ENCODE measurements at regions not wholly inside any gene's neighbourhood (a gene's known extent, or its start where the extent isn't known, plus 50 kb on each side); places are given as distances from the start of the nearest gene placed in this dataset.

DNA sequence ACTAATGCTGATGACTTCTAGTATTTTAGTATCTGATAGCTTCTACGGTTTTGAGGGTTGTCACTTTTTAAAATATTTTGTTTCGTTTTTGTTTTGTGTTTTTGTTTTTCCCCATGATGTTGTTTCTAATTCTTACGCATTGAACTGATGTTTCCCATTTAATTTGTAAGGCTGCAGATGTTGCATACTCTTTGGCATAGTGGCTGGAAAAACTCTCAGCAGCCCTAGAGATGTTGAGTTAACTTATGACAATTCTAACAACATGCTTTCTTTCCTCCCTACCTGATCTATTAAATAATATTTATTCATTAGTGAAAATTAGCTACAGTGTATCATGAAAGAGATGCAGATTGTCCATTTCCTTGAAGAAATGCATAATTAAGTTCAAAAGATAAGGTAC lies 559.3 kb upstream of the GRM7 start:
- Histone ChIP-seq H3K9ac (ENCODE audit: extremely low read depth, low read length, poor library complexity, severe bottlenecking) (no peak overlapping the region), H3K27me3 (ENCODE audit: control insufficient read depth, insufficient read depth, low read length, poor library complexity, severe bottlenecking) (no peaks in the 10 kb centered on the region), H3K36me3 (ENCODE audit: control insufficient read depth, insufficient read depth, low read length) (no peaks in the 10 kb centered on the region), H3K27ac (ENCODE audit: low read depth, low read length) (no peak overlapping the region), H3K9me3 (ENCODE audit: control insufficient read depth, low read length) (peaks cover 28% of the 10 kb centered on the region), H3K4me3 (ENCODE audit: low read length) (no peak overlapping the region), H3K4me1 (ENCODE audit: control insufficient read depth, insufficient read depth, low read length) (no peaks in the 10 kb centered on the region)
- TF ChIP-seq, protein P1, sequence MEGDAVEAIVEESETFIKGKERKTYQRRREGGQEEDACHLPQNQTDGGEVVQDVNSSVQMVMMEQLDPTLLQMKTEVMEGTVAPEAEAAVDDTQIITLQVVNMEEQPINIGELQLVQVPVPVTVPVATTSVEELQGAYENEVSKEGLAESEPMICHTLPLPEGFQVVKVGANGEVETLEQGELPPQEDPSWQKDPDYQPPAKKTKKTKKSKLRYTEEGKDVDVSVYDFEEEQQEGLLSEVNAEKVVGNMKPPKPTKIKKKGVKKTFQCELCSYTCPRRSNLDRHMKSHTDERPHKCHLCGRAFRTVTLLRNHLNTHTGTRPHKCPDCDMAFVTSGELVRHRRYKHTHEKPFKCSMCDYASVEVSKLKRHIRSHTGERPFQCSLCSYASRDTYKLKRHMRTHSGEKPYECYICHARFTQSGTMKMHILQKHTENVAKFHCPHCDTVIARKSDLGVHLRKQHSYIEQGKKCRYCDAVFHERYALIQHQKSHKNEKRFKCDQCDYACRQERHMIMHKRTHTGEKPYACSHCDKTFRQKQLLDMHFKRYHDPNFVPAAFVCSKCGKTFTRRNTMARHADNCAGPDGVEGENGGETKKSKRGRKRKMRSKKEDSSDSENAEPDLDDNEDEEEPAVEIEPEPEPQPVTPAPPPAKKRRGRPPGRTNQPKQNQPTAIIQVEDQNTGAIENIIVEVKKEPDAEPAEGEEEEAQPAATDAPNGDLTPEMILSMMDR (conservative IDR thresholded peaks at IDR 0.05), result no peak
- DNase-seq, result no peak
- Mint-ChIP-seq H3K9me3 (peaks cover 15% of the 10 kb centered on the region), H3K4me3 (no peak overlapping the region), H3K36me3 (ENCODE audit: low read depth) (peaks cover 3% of the 10 kb centered on the region), H3K4me1 (no peaks in the 10 kb centered on the region), H3K27me3 (ENCODE audit: insufficient read depth) (no peaks in the 10 kb centered on the region), H3K27ac (no peak overlapping the region)
- WGBS, 2 experiments (ENCODE audit: insufficient coverage in 1 of 2, insufficient read length in 1 of 2), result 87 to 100% methylated on average over 1 to 3 of the region's 3 CpGs

DNA sequence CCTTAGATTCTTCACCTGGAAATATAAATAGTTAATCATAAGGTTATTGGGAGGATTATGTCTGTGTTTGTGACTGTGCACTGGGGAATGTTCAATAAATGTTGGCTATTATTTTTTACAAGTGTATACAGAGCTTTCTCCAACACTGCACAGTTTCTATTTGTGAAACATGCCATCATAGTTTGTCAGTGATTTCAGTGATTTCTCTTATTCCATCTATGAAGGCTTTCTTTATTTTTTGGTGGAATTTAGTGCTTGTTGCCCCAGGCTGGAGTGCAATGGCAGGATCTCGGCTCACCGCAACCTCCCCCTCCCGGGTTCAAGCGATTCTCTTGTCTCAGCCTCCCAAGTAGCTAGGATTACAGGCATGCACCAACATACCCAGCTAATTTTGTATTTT lies 545.0 kb upstream of the GRM7 start:
- Mint-ChIP-seq H3K9me3 (no peaks in the 10 kb centered on the region), H3K27me3 (ENCODE audit: insufficient read depth) (no peaks in the 10 kb centered on the region), H3K36me3 (ENCODE audit: low read depth) (no peaks in the 10 kb centered on the region), H3K27ac (no peak overlapping the region), H3K4me3 (no peak overlapping the region), H3K4me1 (peaks cover 19% of the 10 kb centered on the region)
- Histone ChIP-seq H3K36me3 (ENCODE audit: control insufficient read depth, insufficient read depth, low read length) (no peaks in the 10 kb centered on the region), H3K27me3 (ENCODE audit: control insufficient read depth, insufficient read depth, low read length, poor library complexity, severe bottlenecking) (no peaks in the 10 kb centered on the region), H3K27ac (ENCODE audit: low read depth, low read length) (no peak overlapping the region), H3K4me3 (ENCODE audit: low read length) (no peak overlapping the region), H3K4me1 (ENCODE audit: control insufficient read depth, insufficient read depth, low read length) (no peaks in the 10 kb centered on the region), H3K9ac (ENCODE audit: extremely low read depth, low read length, poor library complexity, severe bottlenecking) (no peak overlapping the region), H3K9me3 (ENCODE audit: control insufficient read depth, low read length) (no peaks in the 10 kb centered on the region)
- DNase-seq, result no peak
- TF ChIP-seq, protein P1 (conservative IDR thresholded peaks at IDR 0.05), result no peak
- 92 to 96% methylated on average over 4 of the region's 4 CpGs for WGBS, 2 experiments (ENCODE audit: insufficient coverage in 1 of 2, insufficient read length in 1 of 2)

DNA sequence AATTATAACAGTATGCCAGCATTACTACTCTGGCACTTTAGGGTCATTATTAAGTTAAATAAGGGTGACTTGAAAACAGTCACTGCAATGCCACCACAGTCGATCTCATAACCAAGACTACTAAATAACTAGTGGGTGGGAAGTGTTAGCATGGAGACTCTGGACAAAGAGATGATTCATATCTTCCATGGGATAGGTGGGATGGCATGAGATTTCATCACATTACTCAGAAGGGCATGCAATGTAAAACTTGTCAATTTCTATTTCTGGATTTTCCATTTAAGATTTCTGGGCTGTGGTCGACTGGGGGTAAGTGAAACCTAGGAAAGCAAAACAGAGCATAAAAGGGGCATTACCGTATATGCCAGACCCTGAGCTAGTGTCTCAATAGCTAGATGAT lies 538.9 kb upstream of the GRM7 start:
- no peak overlapping the region for H3K4me3 ChIP-seq (ENCODE audit: low read length)
- no peaks in the 10 kb centered on the region for H3K9me3 Mint-ChIP-seq
- H3K4me3 Mint-ChIP-seq, result no peak overlapping the region
- H3K27ac Mint-ChIP-seq, result no peak overlapping the region
- no peaks in the 10 kb centered on the region for H3K4me1 Mint-ChIP-seq
- no peaks in the 10 kb centered on the region for H3K36me3 Mint-ChIP-seq (ENCODE audit: low read depth)
- no peak for DNase-seq
- no peaks in the 10 kb centered on the region for H3K27me3 Mint-ChIP-seq (ENCODE audit: insufficient read depth)
- H3K9me3 ChIP-seq (ENCODE audit: control insufficient read depth, low read length), result no peaks in the 10 kb centered on the region
- H3K27me3 ChIP-seq (ENCODE audit: control insufficient read depth, insufficient read depth, low read length, poor library complexity, severe bottlenecking), result no peaks in the 10 kb centered on the region
- H3K4me1 ChIP-seq (ENCODE audit: control insufficient read depth, insufficient read depth, low read length), result no peaks in the 10 kb centered on the region
- no peak overlapping the region for H3K27ac ChIP-seq (ENCODE audit: low read depth, low read length)
- H3K36me3 ChIP-seq (ENCODE audit: control insufficient read depth, insufficient read depth, low read length), result no peaks in the 10 kb centered on the region
- TF ChIP-seq, protein P1 (conservative IDR thresholded peaks at IDR 0.05), result no peak
- 76 to 95% methylated on average over 2 to 3 of the region's 3 CpGs for WGBS, 2 experiments (ENCODE audit: insufficient coverage in 1 of 2, insufficient read length in 1 of 2)
- no peak overlapping the region for H3K9ac ChIP-seq (ENCODE audit: extremely low read depth, low read length, poor library complexity, severe bottlenecking)

Data from endodermal cell (in vitro differentiated cells).